KMS-11 (cell line): ENCODE measurements at regions not wholly inside any gene's neighbourhood (a gene's known extent, or its start where the extent isn't known, plus 50 kb on each side); places are given as distances from the start of the nearest gene placed in this dataset.

Experiments used
- H2AFZ ChIP-seq: fragments of 200-600 bp; sonication (generic); 2 replicates; pipeline ENCODE4 v1.6.1; 2016; ENCODE audit warnings: antibody characterized with exemption, mixed run types, low read depth
- H3K27ac ChIP-seq: fragments of 200-600 bp; sonication (generic); 2 replicates; pipeline ENCODE4 v1.6.1; 2016; ENCODE audit warnings: mild to moderate bottlenecking, mixed run types
- H3K27me3 ChIP-seq: fragments of 200-600 bp; sonication (generic); 2 replicates; pipeline ENCODE4 v1.6.1; 2017; ENCODE audit warnings: mild to moderate bottlenecking, low read depth, mixed run types, moderate library complexity; ENCODE audit not compliant: insufficient read depth
- H3K36me3 ChIP-seq: fragments of 200-600 bp; sonication (generic); 2 replicates; pipeline ENCODE4 v1.6.1; 2017; ENCODE audit warnings: mild to moderate bottlenecking, mixed run types; ENCODE audit not compliant: insufficient read depth
- H3K4me1 ChIP-seq: fragments of 200-600 bp; sonication (generic); 2 replicates; pipeline ENCODE4 v1.6.1; 2016; ENCODE audit warnings: mild to moderate bottlenecking, low read depth, mixed run types; ENCODE audit not compliant: poor library complexity, severe bottlenecking
- H3K4me2 ChIP-seq: fragments of 200-600 bp; sonication (generic); 2 replicates; pipeline ENCODE4 v1.7.0; 2016; ENCODE audit warnings: mild to moderate bottlenecking, mixed run types
- H3K4me3 ChIP-seq: fragments of 200-600 bp; sonication (generic); IDR thresholded peaks from 2 replicates; pipeline ENCODE4 v1.6.1; 2017; ENCODE audit warnings: low read depth, low read length, mixed read lengths; ENCODE audit not compliant: insufficient read depth
- H3K79me2 ChIP-seq: fragments of 200-600 bp; sonication (generic); 2 replicates; pipeline ENCODE4 v1.6.1; 2016; ENCODE audit warnings: low read depth, mixed run types; ENCODE audit not compliant: insufficient read depth
- H3K9ac ChIP-seq: fragments of 200-600 bp; sonication (generic); 2 replicates; pipeline ENCODE4 v1.6.1; 2016; ENCODE audit warnings: mild to moderate bottlenecking, mixed run types
- H4K20me1 ChIP-seq: fragments of 200-600 bp; sonication (generic); 2 replicates; pipeline ENCODE4 v1.6.1; 2016; ENCODE audit warnings: mild to moderate bottlenecking, mixed run types; ENCODE audit not compliant: insufficient read depth
- TF ChIP-seq, protein P1 (sequence below): fragments of 200-600 bp; sonication (generic); conservative IDR thresholded peaks from 2 replicates; pipeline ENCODE4 v1.6.1; 2017; ENCODE audit warnings: low read depth, mild to moderate bottlenecking, antibody characterized with exemption, low read length, moderate library complexity, mixed read lengths

DNA sequence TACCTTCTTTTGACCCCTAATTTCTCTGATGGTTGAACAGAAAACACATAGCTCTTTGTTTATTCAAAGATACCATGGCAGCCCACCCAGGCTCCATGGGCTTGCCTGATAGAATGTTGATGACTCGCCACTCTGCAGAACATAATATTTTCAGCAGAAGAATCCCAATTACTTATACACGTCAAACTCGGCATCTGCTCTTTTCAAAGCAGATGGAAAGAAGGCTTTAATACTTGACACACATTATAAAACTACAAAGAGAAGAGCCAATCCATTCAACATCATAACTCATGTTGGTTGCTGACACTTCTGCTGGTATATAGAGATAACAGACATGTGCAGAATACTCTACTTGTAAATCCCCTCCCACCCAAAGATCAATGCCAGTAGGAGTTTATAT, 69.0 kb downstream of the FOXI2 start:
- H2AFZ ChIP-seq = no peak overlapping the region
- no peaks in the 10 kb centered on the region for H3K79me2 ChIP-seq
- H3K4me2 ChIP-seq = no peak overlapping the region
- no peak overlapping the region for H3K4me3 ChIP-seq
- no peaks in the 10 kb centered on the region for H3K36me3 ChIP-seq
- H3K4me1 ChIP-seq = no peaks in the 10 kb centered on the region
- no peak overlapping the region for H3K27ac ChIP-seq
- H3K9ac ChIP-seq = no peak overlapping the region
- TF ChIP-seq, protein P1, sequence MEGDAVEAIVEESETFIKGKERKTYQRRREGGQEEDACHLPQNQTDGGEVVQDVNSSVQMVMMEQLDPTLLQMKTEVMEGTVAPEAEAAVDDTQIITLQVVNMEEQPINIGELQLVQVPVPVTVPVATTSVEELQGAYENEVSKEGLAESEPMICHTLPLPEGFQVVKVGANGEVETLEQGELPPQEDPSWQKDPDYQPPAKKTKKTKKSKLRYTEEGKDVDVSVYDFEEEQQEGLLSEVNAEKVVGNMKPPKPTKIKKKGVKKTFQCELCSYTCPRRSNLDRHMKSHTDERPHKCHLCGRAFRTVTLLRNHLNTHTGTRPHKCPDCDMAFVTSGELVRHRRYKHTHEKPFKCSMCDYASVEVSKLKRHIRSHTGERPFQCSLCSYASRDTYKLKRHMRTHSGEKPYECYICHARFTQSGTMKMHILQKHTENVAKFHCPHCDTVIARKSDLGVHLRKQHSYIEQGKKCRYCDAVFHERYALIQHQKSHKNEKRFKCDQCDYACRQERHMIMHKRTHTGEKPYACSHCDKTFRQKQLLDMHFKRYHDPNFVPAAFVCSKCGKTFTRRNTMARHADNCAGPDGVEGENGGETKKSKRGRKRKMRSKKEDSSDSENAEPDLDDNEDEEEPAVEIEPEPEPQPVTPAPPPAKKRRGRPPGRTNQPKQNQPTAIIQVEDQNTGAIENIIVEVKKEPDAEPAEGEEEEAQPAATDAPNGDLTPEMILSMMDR = no peak
- no peaks in the 10 kb centered on the region for H4K20me1 ChIP-seq
- no peaks in the 10 kb centered on the region for H3K27me3 ChIP-seq

DNA sequence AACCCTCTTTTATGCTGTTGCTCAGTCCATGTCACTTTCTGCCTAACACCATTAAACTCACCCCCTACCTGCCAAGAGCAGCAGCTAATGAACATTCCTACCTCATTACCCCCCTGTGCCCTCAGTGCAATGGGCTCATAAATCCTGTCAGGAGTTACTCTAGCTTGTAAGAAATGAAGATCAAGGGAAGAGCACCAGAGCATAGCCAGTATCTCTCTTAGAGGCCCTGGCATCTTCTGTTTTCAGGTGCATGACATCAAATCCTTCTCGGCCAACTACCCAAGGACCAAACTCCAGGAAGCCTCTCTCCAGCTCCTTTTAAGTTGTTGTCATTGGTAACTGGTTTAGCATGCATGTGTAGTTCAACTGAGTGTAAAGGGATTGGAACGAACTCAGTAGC, 75.1 kb downstream of the FOXI2 start:
- no peaks in the 10 kb centered on the region for H4K20me1 ChIP-seq
- no peaks in the 10 kb centered on the region for H3K4me1 ChIP-seq
- no peak overlapping the region for H3K27ac ChIP-seq
- no peaks in the 10 kb centered on the region for H3K27me3 ChIP-seq
- H2AFZ ChIP-seq = no peak overlapping the region
- no peak overlapping the region for H3K4me2 ChIP-seq
- no peaks in the 10 kb centered on the region for H3K36me3 ChIP-seq
- no peak overlapping the region for H3K4me3 ChIP-seq
- H3K79me2 ChIP-seq = no peaks in the 10 kb centered on the region
- H3K9ac ChIP-seq = no peak overlapping the region
- TF ChIP-seq, protein P1 = no peak

DNA sequence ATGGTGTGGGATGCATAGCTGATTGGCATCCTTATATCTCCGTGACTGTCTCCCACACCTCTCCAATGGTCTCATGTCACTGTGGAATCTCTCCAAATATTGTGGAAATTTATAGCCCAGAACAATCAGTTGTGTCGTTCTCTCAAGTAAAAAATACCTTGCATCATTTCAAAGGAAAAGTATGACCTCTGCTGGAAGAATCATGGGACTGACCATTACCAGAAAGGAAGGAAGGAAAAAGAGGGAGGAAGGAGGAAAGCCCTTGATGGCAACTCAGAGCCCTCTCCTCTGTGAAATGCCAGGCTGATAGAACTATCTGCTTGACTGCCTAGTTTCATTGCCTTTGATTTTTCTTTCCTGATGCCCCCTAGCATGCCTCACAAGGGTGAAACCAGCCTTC, 76.3 kb downstream of the FOXI2 start:
- H3K79me2 ChIP-seq = no peaks in the 10 kb centered on the region
- H3K4me1 ChIP-seq = no peaks in the 10 kb centered on the region
- H3K9ac ChIP-seq = no peak overlapping the region
- H2AFZ ChIP-seq = no peak overlapping the region
- TF ChIP-seq, protein P1 = no peak
- no peak overlapping the region for H3K4me3 ChIP-seq
- H3K36me3 ChIP-seq = no peaks in the 10 kb centered on the region
- H3K4me2 ChIP-seq = no peak overlapping the region
- no peak overlapping the region for H3K27ac ChIP-seq
- no peaks in the 10 kb centered on the region for H4K20me1 ChIP-seq
- H3K27me3 ChIP-seq = no peaks in the 10 kb centered on the region

DNA sequence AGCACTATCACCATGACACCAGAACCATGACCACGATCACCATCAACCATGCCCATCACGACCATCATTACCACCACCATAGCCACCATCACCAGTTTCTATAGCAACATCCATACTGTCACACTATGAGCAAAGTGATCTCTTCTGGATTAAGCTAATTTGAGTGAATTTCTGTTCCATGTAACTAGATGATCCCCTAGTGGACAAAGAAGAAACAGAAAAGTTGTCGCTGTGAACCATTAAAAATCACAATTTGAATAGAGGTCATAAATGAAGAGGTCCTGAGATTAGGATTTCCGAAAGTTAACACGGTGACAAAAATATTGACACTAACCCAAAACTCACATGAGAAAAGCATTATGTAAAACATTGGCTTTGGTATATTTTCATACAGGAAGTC, 77.6 kb downstream of the CLRN3 start:
- Histone ChIP-seq H3K4me3 (no peak overlapping the region), H3K27ac (no peak overlapping the region), H3K79me2 (no peaks in the 10 kb centered on the region), H2AFZ (no peak overlapping the region), H3K4me1 (no peaks in the 10 kb centered on the region), H3K27me3 (no peaks in the 10 kb centered on the region), H3K36me3 (no peaks in the 10 kb centered on the region), H3K4me2 (no peak overlapping the region), H3K9ac (no peak overlapping the region), H4K20me1 (no peaks in the 10 kb centered on the region)
- TF ChIP-seq, protein P1 = peak; percentile 45

DNA sequence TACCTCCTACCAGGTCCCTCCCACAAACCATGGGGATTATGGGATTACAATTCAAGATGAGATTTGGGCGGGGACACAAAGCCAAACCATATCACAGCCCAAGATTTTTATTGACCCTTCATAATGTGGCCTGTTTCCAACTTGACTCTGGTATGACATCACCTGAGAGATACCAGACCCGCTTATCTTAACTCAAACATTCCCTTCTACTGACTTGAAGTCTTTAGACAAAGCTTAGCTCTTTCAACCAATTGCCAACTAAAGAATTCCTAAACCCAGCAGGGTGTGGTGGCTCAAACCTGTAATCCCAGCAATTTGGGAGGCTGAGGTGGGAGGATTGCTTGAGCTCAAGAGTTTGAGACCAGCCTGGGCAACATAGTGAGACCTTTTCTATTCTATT, 67.9 kb downstream of the CLRN3 start:
- Histone ChIP-seq H2AFZ (no peak overlapping the region), H3K4me2 (no peak overlapping the region), H3K4me3 (no peak overlapping the region), H4K20me1 (no peaks in the 10 kb centered on the region), H3K4me1 (no peaks in the 10 kb centered on the region), H3K27ac (no peak overlapping the region), H3K9ac (no peak overlapping the region), H3K36me3 (no peaks in the 10 kb centered on the region), H3K79me2 (no peaks in the 10 kb centered on the region), H3K27me3 (no peaks in the 10 kb centered on the region)
- TF ChIP-seq, protein P1 = no peak
